ENCODE measurements at regions not wholly inside any gene's neighbourhood (a gene's known extent, or its start where the extent isn't known, plus 50 kb on each side); places are given as distances from the start of the nearest gene placed in this dataset.
A peak's percentile ranks its signal among the peaks of the same experiment; 100 is the strongest.
"Not testable (repeated sequence)": the region's sequence is repeated elsewhere in the genome, so short reads cannot be mapped to it uniquely, and the experiment has no call there.

GRCh38 chr4:147246528-147246927 is 234.4 kb upstream of the EDNRA start:
- not testable (repeated sequence) for DNase-seq (ENCODE audit: low spot score)

- peak; percentile 6 for DNase-seq (ENCODE audit: low spot score)
Measured at GRCh38 chr4:147247579-147247978, 233.3 kb upstream of the EDNRA start.

- DNase-seq (ENCODE audit: low spot score), result no peak
Measured at GRCh38 chr4:147250062-147250461, 230.8 kb upstream of the EDNRA start.

- not testable (repeated sequence) for DNase-seq (ENCODE audit: low spot score)
Measured at GRCh38 chr4:147255268-147255667, 225.6 kb upstream of the EDNRA start.

GRCh38 chr4:147259271-147259670 is 221.6 kb upstream of the EDNRA start:
- DNase-seq (ENCODE audit: low spot score), result not testable (repeated sequence)

- no peak for DNase-seq (ENCODE audit: low spot score)
Measured at GRCh38 chr4:147284256-147284835, 196.6 kb upstream of the EDNRA start.

- no peak for DNase-seq (ENCODE audit: low spot score)
Measured at GRCh38 chr4:147284935-147285334, 196.0 kb upstream of the EDNRA start.

GRCh38 chr4:147285751-147286150 is 195.1 kb upstream of the EDNRA start:
- DNase-seq (ENCODE audit: low spot score), result no peak

- no peak for DNase-seq (ENCODE audit: low spot score)
Measured at GRCh38 chr4:147286846-147287587, 193.9 kb upstream of the EDNRA start.

GRCh38 chr4:147287588-147287890 is 193.4 kb upstream of the EDNRA start:
- DNase-seq (ENCODE audit: low spot score), result no peak

GRCh38 chr4:147288512-147288911 is 192.4 kb upstream of the EDNRA start:
- DNase-seq (ENCODE audit: low spot score), result no peak

- peak; percentile 12 for DNase-seq (ENCODE audit: low spot score)
Measured at GRCh38 chr4:147289181-147289580, 191.7 kb upstream of the EDNRA start.

GRCh38 chr4:147292604-147293313 is 188.1 kb upstream of the EDNRA start:
- peak; percentile 12 for DNase-seq (ENCODE audit: low spot score)

GRCh38 chr4:147293314-147293677 is 187.6 kb upstream of the EDNRA start:
- not testable (repeated sequence) for DNase-seq (ENCODE audit: low spot score)

GRCh38 chr4:147299205-147299604 is 181.7 kb upstream of the EDNRA start:
- DNase-seq (ENCODE audit: low spot score), result no peak

- no peak for DNase-seq (ENCODE audit: low spot score)
Measured at GRCh38 chr4:147303174-147303872, 177.6 kb upstream of the EDNRA start.

- DNase-seq (ENCODE audit: low spot score), result no peak
Measured at GRCh38 chr4:147303873-147304229, 177.0 kb upstream of the EDNRA start.

GRCh38 chr4:147307896-147308674 is 172.8 kb upstream of the EDNRA start:
- no peak for DNase-seq (ENCODE audit: low spot score)

- DNase-seq (ENCODE audit: low spot score), result peak; percentile 14
Measured at GRCh38 chr4:147309434-147309833, 171.5 kb upstream of the EDNRA start.

- no peak for DNase-seq (ENCODE audit: low spot score)
Measured at GRCh38 chr4:147310312-147310711, 170.6 kb upstream of the EDNRA start.

GRCh38 chr4:147311956-147312355 is 168.9 kb upstream of the EDNRA start:
- DNase-seq (ENCODE audit: low spot score), result no peak

Data from H4 (cell line).